Muscle layer of duodenum (tissue), 2 donors: ENCODE measurements at regions not wholly inside any gene's neighbourhood (a gene's known extent, or its start where the extent isn't known, plus 50 kb on each side); places are given as distances from the start of the nearest gene placed in this dataset.

Experiments used
- H3K27ac ChIP-seq: one replicate; pipeline ENCODE4 v1.7.0; 2013; ENCODE audit warnings: mild to moderate bottlenecking, low read length
- H3K27me3 ChIP-seq: one replicate; pipeline ENCODE4 v1.7.0; 2013; ENCODE audit warnings: low read depth, mild to moderate bottlenecking, control low read depth, low read length
- H3K36me3 ChIP-seq, 2 donors: one replicate each; pipeline ENCODE4 v1.7.0; 2013; ENCODE audit warnings: low read length in 2 of 2, control low read depth in 1 of 2, mild to moderate bottlenecking in 1 of 2; ENCODE audit not compliant: insufficient read depth in 2 of 2, control insufficient read depth in 1 of 2
- H3K4me1 ChIP-seq, 2 donors: one replicate each; pipeline ENCODE4 v1.7.0; 2013; ENCODE audit warnings: low read length in 2 of 2, mild to moderate bottlenecking in 2 of 2, control low read depth in 1 of 2, moderate library complexity in 1 of 2; ENCODE audit not compliant: insufficient read depth in 2 of 2, control insufficient read depth in 1 of 2
- H3K4me3 ChIP-seq, 2 donors: one replicate each; pipeline ENCODE4 v1.7.0; 2013; ENCODE audit warnings: low read length in 2 of 2, low read depth in 1 of 2, mild to moderate bottlenecking in 1 of 2
- H3K9me3 ChIP-seq, 2 donors: one replicate each; pipeline ENCODE4 v1.7.0; 2013; ENCODE audit warnings: low read length in 2 of 2, control low read depth in 1 of 2, mild to moderate bottlenecking in 1 of 2; ENCODE audit not compliant: control insufficient read depth in 1 of 2
- donor health status: healthy.

DNA sequence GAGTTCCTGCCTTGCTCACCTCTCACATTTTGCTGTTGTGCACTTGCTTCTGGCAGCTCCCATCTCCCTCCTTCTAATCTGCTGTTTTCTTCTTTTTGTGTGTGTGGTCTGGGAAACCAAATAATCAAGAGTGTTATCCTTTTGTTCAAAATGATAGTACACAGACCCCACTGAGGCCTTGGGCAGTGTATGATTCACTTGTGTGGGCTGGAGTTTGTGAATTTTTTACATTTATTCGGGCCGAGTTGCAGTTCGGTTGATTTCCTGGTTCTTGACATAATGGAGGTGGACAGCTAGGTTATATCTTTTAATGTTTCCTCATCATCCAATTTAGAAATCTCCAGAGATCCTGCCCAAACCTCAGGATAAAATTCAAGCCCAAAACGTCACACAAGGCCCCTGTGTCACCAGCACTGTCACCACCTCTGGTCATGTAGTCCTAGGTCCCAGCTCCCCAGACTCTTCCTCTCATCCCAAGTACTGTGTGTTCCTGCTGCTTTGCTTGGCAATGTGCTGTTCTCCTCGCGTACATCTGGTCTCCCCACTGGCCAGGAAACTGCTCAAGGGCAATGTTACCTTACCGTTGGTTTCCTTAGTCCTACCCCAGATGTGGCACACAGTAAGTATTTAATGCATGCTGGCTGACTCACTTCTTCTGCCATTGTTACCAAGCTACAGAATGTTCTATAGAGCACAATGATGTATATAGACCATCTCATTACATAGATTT, 55.7 kb upstream of the PHACTR2 start:
- H3K4me1 ChIP-seq: peaks cover 0 to 8% of the 10 kb centered on the region in 2 donors
- no peaks in the 10 kb centered on the region for H3K36me3 ChIP-seq
- no peak overlapping the region for H3K4me3 ChIP-seq
- no peak overlapping the region for H3K27ac ChIP-seq
- H3K27me3 ChIP-seq: no peaks in the 10 kb centered on the region
- no peaks in the 10 kb centered on the region for H3K9me3 ChIP-seq

DNA sequence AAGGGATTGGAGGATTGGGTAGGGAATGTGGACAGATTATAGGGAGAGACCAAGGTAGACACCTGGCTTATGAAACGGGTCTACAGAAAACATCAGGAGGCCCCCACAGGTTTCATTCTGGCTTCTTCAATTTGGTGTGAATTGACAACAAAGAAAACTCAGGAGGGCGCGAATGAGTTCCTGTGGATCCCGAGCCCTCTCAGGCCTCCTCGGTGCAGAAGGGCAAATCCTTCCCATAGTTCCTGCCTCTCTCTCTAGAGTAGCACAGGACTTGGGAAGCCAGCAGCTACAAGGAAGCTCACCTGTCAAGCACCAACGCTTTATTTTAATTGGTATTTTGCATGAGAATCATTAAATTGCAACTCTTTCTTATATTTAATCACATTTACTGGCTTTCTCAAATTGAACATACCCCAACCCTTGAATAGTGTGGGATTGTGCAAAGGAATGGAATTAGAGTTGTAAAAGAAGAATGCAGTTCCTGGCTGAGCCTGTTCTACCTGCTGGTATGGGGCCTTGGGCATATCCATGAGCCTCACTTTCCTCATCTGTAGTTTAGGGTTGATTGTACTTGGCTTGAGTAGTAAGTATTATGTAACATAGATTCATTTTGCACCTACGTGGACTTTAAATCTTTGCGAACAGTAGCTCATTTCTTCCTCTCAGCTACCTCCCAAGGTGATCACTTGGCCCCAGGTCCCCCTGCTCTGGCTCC, 56.4 kb upstream of the PHACTR2 start:
- Histone ChIP-seq H3K9me3 (no peaks in the 10 kb centered on the region), H3K4me3 (no peak overlapping the region), H3K4me1 (peaks cover 0 to 8% of the 10 kb centered on the region in 2 donors), H3K27ac (no peak overlapping the region), H3K27me3 (no peaks in the 10 kb centered on the region), H3K36me3 (no peaks in the 10 kb centered on the region)

DNA sequence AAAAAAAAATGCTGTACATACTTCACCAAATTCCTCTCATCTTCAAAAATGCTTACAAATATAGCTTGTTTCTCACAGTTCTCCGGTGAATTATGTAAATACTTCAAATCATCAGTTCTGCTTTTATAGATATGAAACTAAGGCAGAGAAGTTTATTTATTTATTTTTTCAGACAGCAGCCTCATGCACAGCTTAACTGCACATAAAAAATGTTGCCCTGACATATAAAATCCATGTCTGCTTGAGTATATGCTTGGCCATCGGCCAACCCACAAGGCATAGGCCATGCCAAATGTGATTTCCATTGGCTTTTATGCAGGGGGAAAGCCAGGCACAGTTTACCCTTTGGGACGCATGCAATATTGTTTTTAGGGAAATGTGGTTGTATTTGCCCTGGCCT, 57.3 kb upstream of the PHACTR2 start:
- Histone ChIP-seq H3K9me3 (no peaks in the 10 kb centered on the region), H3K4me3 (no peak overlapping the region), H3K27ac (no peak overlapping the region), H3K4me1 (peaks cover 0 to 8% of the 10 kb centered on the region in 2 donors), H3K27me3 (no peaks in the 10 kb centered on the region), H3K36me3 (no peaks in the 10 kb centered on the region)

DNA sequence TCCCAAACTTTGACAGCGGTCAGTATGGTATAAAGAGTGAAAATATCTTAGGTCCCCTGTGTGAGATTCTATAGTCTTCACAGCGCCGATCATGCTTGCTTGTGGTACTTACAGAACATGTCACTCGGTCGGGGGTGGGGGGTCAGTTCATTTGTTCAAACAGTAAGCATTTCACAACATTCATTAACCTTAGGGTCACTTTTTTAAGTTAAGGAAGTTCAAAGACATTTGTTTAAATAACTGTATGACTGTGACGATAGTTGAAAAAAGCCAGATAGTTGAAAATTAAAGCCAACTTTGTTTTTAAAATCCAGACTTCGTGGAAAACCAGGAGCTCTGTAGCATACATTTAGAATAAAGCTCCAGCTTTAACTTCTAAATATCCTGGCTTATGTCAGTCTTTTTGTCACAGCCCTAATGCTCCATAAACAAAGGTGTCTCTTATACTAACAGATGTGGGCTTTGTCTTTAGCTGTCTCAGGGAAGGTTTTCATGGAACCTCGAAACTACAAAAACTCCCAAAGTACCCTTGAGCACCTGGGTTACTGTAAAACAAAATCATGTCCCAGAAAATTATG, 57.9 kb upstream of the PHACTR2 start:
- H3K27ac ChIP-seq: no peak overlapping the region
- no peaks in the 10 kb centered on the region for H3K36me3 ChIP-seq
- peaks cover 0 to 8% of the 10 kb centered on the region in 2 donors for H3K4me1 ChIP-seq
- H3K4me3 ChIP-seq: no peak overlapping the region
- no peaks in the 10 kb centered on the region for H3K9me3 ChIP-seq
- H3K27me3 ChIP-seq: no peaks in the 10 kb centered on the region

DNA sequence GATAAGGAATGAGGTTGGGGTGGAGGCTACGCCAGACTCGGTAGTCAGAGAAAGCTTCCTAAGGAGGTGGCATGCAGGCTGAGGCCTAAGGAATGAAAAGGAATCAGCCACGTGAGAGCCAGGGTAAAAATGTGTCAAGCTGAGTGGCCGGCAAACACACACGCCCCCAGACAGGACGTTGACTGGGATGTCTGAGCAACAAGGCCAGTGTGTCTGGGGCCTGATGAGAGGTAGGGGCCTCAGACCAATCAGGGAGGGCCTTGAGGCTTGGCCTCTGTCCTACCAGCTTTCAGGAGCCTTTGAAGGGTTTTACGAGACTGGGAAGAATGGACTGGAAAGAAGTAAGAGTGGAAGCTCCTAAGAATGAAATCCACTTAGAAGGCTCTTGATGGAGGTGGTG, 61.0 kb upstream of the PHACTR2 start:
- H3K9me3 ChIP-seq: no peaks in the 10 kb centered on the region
- peaks cover 0 to 8% of the 10 kb centered on the region in 2 donors for H3K4me1 ChIP-seq
- H3K4me3 ChIP-seq: no peak overlapping the region
- no peaks in the 10 kb centered on the region for H3K27me3 ChIP-seq
- H3K36me3 ChIP-seq: no peaks in the 10 kb centered on the region
- H3K27ac ChIP-seq: no peak overlapping the region

DNA sequence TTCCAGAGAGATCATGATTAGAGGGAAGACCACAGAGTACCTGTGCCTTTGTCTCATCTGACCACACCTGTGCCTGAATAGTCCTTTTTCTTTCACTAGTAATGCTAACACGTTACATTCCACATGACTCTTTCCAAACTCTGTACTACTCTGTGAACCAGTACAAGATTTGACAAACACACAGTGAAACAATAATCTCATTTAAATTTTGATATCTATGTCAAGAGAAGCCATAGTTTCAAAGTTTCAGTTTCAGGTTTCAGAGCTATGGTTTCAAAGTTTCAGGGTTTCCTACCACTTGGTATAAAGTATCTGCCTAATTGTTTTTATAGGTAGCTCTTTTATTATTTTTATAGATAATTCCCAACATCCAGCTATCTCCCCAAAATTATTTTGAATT, 62.0 kb upstream of the PHACTR2 start:
- Histone ChIP-seq H3K27me3 (no peaks in the 10 kb centered on the region), H3K36me3 (no peaks in the 10 kb centered on the region), H3K4me1 (peaks cover 0 to 7% of the 10 kb centered on the region in 2 donors), H3K4me3 (no peak overlapping the region), H3K9me3 (no peaks in the 10 kb centered on the region), H3K27ac (no peak overlapping the region)

DNA sequence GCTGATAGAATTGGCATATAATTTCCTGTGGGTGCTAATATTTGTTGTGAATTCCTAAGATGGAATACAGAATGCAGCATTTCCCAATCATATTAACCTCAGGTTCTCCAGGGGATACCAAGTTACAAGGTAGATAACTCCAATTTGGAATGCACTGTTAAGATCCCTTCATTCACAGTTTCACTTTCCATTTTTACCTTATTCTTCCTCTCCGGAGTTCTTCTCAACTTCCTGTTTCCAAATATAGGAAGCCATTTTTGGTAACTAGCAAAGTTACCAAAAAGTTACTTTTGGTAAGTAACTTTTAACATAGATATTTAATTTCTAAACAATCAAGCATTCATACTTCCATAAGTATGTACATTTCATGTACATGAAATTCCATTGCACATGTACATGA, 63.5 kb upstream of the PHACTR2 start:
- Histone ChIP-seq H3K4me1 (no peaks in the 10 kb centered on the region), H3K9me3 (no peaks in the 10 kb centered on the region), H3K27me3 (no peaks in the 10 kb centered on the region), H3K4me3 (no peak overlapping the region), H3K36me3 (no peaks in the 10 kb centered on the region), H3K27ac (no peak overlapping the region)

DNA sequence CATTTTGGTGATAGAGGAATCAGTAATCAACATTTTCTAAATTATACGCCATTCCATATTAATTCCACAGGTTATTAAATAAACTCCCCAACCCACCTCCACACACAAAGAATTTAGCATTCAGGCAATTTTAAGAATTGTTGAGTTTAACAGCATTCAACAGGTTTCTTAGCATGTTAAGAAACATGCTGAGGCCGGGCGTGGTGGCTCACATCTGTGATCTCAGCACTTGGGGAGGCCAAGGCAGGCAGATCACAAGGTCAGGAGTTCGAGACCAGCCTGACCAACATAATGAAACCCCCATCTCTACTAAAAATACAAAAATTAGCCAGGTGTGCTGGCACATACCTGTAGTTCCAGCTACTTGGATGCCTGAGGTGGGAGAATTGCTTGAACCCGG, 64.0 kb upstream of the PHACTR2 start:
- H3K4me3 ChIP-seq: no peak overlapping the region
- H3K36me3 ChIP-seq: no peaks in the 10 kb centered on the region
- no peak overlapping the region for H3K27ac ChIP-seq
- no peaks in the 10 kb centered on the region for H3K27me3 ChIP-seq
- no peaks in the 10 kb centered on the region for H3K9me3 ChIP-seq
- H3K4me1 ChIP-seq: no peaks in the 10 kb centered on the region

DNA sequence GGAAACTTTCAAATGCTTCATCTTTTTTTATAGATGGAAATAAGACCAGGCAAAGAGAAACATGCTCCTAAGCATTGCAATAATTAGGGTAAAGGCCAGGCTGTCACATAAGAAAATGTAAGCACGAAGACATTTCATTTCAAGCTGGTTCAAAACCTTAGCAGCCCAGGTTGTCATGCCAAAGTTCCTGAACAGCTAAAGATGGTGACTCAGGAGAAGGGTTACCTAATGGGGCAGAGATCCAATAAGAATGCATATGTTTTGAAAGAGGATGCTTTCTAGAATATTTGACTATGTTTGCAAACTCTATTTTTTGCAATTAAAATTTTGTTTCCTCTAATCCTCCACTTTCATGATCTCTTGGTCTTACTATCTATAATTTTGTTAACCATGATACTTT, 65.6 kb upstream of the PHACTR2 start:
- H3K9me3 ChIP-seq: no peaks in the 10 kb centered on the region
- peaks cover 0 to 6% of the 10 kb centered on the region in 2 donors for H3K4me1 ChIP-seq
- H3K36me3 ChIP-seq: no peaks in the 10 kb centered on the region
- H3K4me3 ChIP-seq: no peak overlapping the region
- H3K27ac ChIP-seq: no peak overlapping the region
- H3K27me3 ChIP-seq: no peaks in the 10 kb centered on the region

DNA sequence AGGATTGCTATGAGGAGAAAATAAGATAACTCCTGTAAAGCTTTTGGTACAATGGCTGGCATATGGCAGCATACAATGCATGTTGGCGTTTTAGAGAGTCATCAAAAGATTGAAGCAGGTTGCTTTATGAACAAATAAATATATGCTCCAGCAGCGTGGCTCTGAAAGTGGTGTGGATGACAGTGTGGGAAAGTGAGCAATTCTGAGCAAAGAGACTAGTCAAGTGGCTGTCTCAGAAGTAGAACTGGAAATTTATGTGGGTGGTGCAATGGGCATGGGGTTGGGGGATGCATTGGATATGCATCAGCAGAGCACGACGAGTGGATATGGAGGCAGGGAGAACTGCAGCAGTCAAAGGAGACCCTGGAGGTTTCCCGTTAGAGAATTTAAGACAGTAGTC, 66.2 kb upstream of the PHACTR2 start:
- Histone ChIP-seq H3K36me3 (no peaks in the 10 kb centered on the region), H3K4me1 (peaks cover 0 to 6% of the 10 kb centered on the region in 2 donors)

DNA sequence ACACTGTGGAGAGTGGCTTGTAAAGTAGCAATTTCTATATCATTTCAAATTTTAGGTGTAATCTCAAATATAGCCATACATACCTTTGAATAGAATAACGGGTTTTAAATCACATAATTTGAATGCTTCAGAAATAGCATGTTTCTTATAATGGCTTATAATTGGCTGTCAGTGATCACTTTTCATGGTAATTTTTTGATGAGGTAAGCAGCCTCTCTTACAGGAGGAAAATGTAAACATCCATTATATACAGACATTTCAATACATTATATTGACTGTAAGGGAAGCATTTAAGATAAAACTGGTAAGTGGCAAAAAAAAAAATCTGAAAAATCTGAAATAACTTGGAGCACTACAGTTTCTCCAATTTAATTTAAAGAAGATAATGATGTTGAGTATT, 67.8 kb upstream of the PHACTR2 start:
- Histone ChIP-seq H3K36me3 (no peaks in the 10 kb centered on the region), H3K9me3 (no peaks in the 10 kb centered on the region), H3K4me3 (no peak overlapping the region), H3K27ac (no peak overlapping the region), H3K27me3 (no peaks in the 10 kb centered on the region), H3K4me1 (peaks cover 0 to 6% of the 10 kb centered on the region in 2 donors)

More for the DNA sequence above, 66.2 kb upstream of the PHACTR2 start:
- no peak overlapping the region for H3K4me3 ChIP-seq
- H3K9me3 ChIP-seq: no peaks in the 10 kb centered on the region
- H3K27ac ChIP-seq: no peak overlapping the region
- no peaks in the 10 kb centered on the region for H3K27me3 ChIP-seq
